GM18508 (cell line): ENCODE measurements at regions not wholly inside any gene's neighbourhood (a gene's known extent, or its start where the extent isn't known, plus 50 kb on each side); places are given as distances from the start of the nearest gene placed in this dataset.
"Not testable (repeated sequence)": the region's sequence is repeated elsewhere in the genome, so short reads cannot be mapped to it uniquely, and the experiment has no call there.

ENCODE experiments used
- ATAC-seq: cut with Tn5 transposase; IDR thresholded peaks from one replicate; pipeline ENCODE4 v1.9.1; 2021; ENCODE audit warnings: moderate number of reproducible peaks; ENCODE audit not compliant: insufficient read depth, unreplicated experiment

- ATAC-seq: no peak
Observed at GRCh38 chr5:89342106-89342876, 459.3 kb upstream of the MEF2C start.

GRCh38 chr5:89338935-89339334, 456.0 kb upstream of the MEF2C start:
- ATAC-seq: no peak

- no peak for ATAC-seq
Observed at GRCh38 chr5:89336111-89336510, 453.1 kb upstream of the MEF2C start.

GRCh38 chr5:89330140-89330539, 447.2 kb upstream of the MEF2C start:
- no peak for ATAC-seq

GRCh38 chr5:89327608-89328007, 444.6 kb upstream of the MEF2C start:
- no peak for ATAC-seq

GRCh38 chr5:89324990-89325389, 442.0 kb upstream of the MEF2C start:
- ATAC-seq: no peak

GRCh38 chr5:89320421-89321277, 437.7 kb upstream of the MEF2C start:
- ATAC-seq: no peak

- not testable (repeated sequence) for ATAC-seq
Observed at GRCh38 chr5:89317838-89318237, 434.9 kb upstream of the MEF2C start.

GRCh38 chr5:89315286-89316100, 432.5 kb upstream of the MEF2C start:
- ATAC-seq: no peak

- peak; percentile 96 for ATAC-seq
Observed at GRCh38 chr5:89313804-89314588, 431.0 kb upstream of the MEF2C start.

GRCh38 chr5:89313044-89313443, 430.1 kb upstream of the MEF2C start:
- no peak for ATAC-seq

GRCh38 chr5:89309268-89309667, 426.3 kb upstream of the MEF2C start:
- no peak for ATAC-seq

- ATAC-seq: peak; percentile 88
Observed at GRCh38 chr5:89308606-89309040, 425.6 kb upstream of the MEF2C start.

- no peak for ATAC-seq
Observed at GRCh38 chr5:89307972-89308371, 425.0 kb upstream of the MEF2C start.

GRCh38 chr5:89307141-89307540, 424.2 kb upstream of the MEF2C start:
- not testable (repeated sequence) for ATAC-seq

GRCh38 chr5:89303033-89303480, 420.1 kb upstream of the MEF2C start:
- peak; percentile 59 for ATAC-seq

GRCh38 chr5:89302102-89302891, 419.3 kb upstream of the MEF2C start:
- ATAC-seq: no peak

GRCh38 chr5:89301321-89302025, 418.5 kb upstream of the MEF2C start:
- peak; percentile 70 for ATAC-seq
